ENCODE measurements at regions not wholly inside any gene's neighbourhood (a gene's known extent, or its start where the extent isn't known, plus 50 kb on each side); places are given as distances from the start of the nearest gene placed in this dataset.

DNA sequence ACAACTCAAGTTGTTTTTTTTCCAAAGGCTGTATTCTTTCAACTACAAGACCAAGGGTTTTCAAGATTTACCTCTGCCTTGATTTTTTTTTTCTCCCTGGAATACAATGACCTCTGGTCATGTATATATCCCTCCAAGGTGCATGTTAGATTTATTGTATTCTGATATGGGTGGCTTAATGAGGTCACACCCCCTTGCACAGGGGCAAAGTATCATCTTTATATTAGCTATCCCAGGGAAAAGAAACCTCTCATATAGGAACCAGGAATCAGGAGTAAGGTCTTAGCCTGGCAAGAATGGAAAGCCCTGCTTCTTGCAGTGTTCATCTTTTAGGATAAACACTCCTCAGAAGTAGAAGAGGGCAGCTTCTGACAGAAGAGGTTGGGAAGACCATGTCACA lies 516.9 kb upstream of the TENM4 start:
- DNase-seq (ENCODE audit: low spot score): no peak

- no peak for DNase-seq (ENCODE audit: low spot score)
Observed at GRCh38 chr11:79956061-79956460, 515.2 kb upstream of the TENM4 start.

DNA sequence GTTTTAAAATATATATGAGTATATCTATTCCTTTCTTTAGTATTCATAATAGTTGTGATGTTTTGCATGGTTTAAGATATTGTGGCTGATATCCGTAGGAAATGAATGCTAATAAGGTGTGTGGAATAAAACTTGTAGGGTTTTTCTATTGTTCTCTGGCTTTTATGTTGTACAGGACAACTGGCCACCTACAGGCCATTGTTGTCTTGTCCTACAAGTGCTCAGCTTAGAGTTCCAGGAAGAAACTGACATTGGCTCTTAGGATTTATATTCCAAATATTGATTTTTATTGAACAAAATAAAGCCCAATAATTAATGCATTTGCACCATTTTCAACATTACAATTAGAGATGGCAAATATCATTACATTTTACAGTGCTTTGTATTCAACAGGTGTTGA lies 512.8 kb upstream of the TENM4 start:
- no peak for DNase-seq (ENCODE audit: low spot score)

DNA sequence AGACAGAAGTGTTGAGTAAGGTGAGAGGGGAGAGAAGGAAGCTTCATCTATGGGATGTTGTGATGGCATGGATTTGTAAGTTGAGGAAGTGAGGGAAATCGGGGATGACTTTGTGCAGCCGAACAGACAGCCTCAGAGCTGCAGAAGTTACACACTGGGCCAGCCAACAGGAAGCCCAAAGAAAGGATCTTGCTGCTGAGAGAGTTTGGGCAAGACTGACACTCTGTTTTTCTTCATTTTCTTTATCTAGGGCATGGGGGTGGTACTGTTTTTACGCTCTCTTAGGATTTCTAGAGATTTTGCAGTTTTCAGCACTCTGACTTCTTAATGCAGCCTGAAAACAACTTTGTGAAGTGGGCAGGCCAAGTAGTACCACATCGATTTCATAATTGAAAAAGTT lies 509.9 kb upstream of the TENM4 start:
- DNase-seq (ENCODE audit: low spot score): no peak

DNA sequence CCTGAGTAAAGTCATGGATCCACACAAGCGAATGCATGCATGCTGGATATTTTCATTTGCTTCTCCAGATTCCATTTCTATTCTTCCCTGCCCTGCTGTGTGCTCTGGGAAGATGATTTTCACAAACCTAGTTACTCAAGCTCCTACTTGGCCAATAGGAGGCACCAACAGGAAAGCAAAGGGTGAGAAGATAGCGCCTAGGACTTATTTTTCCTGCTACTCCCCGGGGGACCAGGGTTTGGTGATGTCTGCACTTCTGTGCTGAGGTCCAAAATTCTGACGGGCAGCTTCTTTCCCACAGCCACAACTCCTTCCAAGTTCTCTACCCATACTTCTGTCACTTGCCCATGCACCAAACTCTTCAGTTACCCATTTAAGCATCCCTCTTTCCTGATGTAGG lies 509.3 kb upstream of the TENM4 start:
- DNase-seq (ENCODE audit: low spot score): no peak

DNA sequence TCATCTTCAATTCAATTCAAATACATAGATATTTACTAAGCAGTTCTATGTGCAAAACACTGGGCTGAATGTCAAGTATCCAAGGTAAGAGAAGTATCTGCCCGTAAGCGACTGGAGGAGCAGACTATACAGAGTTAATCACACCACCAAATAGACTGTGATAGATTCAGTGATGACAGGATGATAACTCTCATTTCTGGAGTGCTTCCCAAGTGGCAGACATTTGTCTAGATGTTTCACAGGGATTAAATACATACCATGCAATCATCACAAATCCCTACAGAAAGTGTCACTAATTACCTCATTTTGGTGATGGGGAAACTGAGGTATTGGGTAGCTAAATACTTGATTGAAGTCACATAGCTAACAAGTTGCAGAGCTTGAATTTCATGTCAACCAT lies 508.7 kb upstream of the TENM4 start:
- DNase-seq (ENCODE audit: low spot score): no peak

DNA sequence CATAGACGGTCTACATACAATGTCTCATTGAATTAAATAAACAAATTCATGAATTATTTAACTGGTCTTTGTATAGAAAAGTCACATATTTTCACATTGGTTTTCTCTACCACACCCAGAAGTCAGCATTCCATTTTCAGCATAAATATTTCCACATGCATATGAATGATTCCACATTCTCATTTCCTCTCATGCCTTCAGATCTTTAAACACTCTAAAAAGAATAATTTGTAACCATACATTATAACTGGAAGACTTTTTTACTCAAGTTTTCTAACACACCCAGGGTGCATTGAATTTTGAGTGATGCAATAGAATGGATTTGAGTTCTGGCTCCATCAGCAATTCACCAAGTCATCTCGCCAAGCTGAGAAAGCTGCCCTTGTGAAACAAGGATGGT lies 501.8 kb upstream of the TENM4 start:
- DNase-seq (ENCODE audit: low spot score): no peak

DNA sequence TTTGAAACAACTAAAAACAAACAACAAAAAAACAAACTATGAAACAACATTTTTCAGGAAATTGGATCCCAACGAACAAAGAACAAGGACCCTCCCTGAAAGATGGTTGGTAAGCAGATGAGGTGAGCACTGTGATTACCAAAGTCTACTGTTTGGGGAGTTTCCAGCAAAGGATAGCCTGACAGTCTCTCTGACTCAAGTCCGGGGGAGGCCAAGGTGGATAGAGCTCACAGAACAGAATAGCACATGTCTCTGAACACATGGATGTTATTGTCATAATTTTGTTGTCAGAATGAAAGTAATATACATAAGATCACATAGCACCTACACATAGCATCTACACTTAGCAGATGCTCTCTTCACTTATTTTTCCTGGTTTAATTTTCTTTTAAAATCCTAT lies 501.3 kb upstream of the TENM4 start:
- no peak for DNase-seq (ENCODE audit: low spot score)

DNA sequence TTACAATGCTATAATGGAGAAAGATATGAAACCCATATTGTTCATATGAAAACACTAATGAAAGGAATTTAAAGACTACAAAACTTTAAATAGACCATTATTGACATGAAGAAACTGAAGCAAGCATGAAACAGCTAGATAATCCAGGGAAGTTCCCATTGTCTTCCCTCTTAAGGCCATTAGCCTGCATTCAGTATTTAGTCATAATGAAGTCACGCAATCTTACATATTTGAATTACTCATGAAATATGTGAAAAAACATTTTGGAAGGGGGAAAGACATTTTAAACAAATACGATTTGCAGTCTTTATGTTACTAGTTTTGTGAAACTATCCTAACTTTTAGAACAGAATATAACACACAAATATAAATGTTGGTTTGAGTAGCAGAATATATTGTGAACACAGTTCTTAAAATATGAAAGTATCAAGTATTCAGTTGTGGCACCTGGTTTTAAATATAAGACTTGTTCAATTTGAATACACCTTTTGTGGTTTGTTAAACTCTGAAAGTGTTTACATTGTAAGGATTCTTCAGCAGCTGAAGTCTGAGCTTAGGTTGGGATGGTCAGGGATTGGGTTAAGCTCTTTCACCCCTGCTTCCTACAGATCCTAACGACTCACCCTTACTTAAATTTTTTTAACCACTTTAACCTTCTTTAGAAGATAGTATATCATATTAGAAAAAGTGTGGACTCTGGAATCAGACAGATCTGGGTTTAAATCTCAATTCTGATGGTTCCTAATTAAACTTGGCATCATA lies 500.3 kb upstream of the TENM4 start:
- no peak for DNase-seq (ENCODE audit: low spot score)

DNA sequence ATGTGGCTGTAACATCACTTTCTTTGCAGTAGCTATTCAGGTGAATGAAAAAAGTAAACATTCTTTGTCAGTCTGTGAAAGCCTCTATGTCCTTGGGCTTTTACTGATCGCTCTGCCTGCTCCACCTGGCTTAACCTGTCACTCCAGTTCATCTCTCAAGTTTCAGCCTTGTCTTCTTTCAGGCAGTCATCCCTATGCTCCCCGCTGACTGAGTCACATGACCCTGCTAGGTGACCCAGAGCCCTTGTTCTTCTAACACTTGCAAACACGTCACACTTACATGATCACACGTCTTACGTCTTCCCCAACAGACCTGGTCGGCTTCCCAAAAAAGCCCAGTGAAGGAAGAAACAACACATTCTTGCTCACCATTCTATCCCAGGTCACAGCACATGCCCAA lies 499.3 kb upstream of the TENM4 start:
- DNase-seq (ENCODE audit: low spot score): no peak

DNA sequence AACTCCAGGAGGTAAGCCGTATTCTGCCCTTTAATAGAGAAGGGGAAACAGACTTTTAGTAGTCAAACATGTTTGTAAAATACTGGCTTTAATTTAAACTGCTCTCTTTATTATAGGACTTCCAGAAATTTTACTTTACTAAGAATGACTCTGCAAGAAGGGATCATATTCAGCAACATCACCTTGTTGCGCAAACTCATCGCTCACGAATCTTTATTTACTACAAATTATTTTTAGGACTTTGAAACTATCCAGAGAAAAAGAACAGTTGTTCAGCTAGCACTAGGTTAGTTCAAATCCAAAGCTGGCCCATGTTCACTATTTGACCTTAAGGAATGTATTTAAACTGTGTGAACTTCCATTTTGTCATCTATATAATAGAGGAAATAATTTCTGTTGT lies 498.3 kb upstream of the TENM4 start:
- DNase-seq (ENCODE audit: low spot score): no peak

GRCh38 chr11:79937676-79938334 lies 497.0 kb upstream of the TENM4 start:
- no peak for DNase-seq (ENCODE audit: low spot score)

DNA sequence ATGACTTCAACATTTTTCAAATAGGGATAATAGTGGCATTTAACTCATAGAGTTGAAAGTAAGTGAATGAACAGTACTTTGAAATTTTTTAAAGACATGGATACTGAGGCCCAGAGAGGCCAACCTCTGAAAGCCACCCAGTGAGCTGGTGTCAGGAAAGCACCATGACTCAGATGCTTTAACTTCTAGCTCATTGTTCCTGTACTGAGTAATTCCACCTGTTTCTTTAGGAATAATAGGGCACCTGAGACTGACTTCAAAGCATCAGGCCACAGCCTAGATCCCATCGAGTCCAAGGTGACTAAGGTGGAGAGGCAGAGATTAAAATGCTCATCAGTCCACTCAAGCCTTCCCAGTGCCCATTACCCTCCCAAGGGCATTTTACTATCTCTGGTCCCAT lies 491.8 kb upstream of the TENM4 start:
- DNase-seq (ENCODE audit: low spot score): no peak

DNA sequence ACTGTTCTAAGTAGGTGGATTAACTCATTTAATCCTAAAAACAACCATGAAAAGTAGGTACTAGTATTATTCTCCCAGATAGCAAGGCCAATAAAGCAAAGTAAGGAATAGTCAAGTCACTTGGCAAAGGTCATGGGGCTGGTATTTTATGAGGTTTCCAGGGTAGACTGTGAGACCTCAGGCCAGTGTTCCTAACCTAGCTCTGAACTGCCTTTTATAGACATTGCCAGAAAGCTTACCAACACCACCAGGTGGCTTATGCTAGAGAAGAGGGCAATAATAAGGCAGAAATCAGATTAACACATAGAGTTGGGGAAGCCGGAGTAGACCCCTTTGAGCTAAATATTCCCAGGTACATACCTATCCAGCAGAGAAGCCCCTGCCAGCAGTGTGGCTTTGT lies 490.9 kb upstream of the TENM4 start:
- DNase-seq (ENCODE audit: low spot score): no peak

DNA sequence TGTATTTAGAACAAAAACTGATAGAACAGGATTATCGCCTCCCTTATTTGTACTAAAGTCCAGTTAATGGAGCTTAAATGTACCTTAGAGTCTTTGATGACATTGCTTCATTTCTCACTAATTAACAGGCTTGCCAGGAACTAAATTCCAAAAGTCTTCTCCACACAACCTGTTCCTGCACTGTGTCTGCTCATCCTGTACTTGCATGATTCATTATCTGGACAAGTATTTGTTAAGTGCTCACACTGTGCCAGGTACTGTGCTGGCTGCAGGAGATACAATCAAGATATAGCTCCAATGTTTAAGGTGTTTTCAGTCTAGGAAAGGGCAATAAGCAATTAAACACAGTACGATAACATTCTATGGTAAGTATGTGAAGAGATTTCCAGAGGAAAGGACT lies 485.9 kb upstream of the TENM4 start:
- no peak for DNase-seq (ENCODE audit: low spot score)

GRCh38 chr11:79925570-79925969 lies 484.7 kb upstream of the TENM4 start:
- DNase-seq (ENCODE audit: low spot score): no peak

GRCh38 chr11:79922641-79923040 lies 481.8 kb upstream of the TENM4 start:
- no peak for DNase-seq (ENCODE audit: low spot score)

DNA sequence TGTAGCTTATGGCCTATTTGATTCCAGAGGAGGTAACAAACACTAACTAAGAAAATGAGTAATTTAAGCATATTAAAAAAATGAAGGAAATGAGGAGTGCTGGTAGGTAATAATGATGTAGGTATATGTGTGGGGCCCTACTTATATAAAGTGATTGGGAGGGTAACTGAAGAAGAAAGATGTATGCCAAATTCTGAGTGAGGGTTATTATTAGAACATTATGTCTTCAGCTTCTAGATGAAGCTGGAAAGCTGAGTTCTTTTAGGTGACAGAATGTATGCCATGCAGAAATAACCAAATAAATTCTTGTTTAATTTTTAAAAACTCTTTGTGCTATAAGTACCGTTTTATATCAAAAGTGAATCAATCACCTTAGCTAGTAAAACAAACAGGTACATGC lies 479.6 kb upstream of the TENM4 start:
- no peak for DNase-seq (ENCODE audit: low spot score)

DNA sequence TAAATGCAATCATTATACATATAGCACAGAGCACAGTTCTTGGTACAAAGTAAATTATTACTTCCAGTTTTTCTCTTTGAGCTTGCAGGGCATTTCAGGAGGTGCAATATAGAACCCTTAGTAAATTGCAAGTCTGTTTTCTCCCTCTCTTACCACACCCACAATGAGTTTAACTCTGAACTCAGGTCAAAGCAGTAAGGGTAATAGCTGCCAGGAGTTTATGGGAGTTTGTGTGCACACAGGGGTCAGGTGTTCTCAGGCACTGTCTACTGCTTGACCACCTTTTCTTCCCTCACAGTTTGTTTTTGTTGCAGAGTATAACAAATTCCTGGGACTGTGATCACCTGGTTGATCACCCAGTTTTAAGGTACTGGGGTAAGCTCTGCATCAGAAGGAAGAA lies 478.5 kb upstream of the TENM4 start:
- DNase-seq (ENCODE audit: low spot score): no peak

DNA sequence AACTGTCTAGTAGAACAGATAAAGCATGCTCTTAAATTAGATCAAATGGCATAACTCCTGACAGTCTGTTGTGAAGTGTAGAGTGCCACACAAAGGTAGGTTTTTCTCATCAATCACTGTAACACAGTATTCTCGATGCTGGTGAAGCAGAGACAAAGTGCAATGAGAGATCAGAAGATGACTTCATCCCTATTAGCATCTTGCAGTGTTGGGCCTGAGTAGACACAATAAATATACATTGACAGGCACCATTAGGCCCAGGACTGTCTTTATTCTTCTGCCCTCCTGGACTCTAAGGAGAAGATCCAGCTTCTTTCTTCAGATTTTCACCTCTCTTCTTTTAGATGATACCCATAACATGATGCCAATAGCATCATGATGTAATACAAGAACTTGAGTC lies 478.0 kb upstream of the TENM4 start:
- DNase-seq (ENCODE audit: low spot score): no peak

GRCh38 chr11:79906164-79906563 lies 465.3 kb upstream of the TENM4 start:
- no peak for DNase-seq (ENCODE audit: low spot score)

- no peak for DNase-seq (ENCODE audit: low spot score)
Observed at GRCh38 chr11:79902493-79902892, 461.7 kb upstream of the TENM4 start.

DNA sequence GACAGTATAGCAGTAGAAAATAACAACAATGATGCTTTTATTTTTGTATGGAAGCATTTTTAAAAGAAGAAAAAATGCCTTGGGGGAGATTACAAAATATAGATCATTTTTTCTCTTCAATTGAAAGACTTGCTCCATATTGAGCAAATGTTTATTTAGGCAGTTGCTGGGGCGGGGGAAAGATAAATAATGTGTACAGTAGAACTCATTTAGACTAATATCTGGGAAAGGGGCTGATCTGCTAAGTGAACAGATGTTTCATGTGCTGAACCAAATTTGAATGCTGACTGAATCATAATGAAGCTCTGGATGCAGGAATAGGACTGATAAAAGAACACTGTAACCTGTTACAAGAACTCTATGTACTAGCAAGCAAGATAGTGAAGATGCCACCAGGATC lies 457.1 kb upstream of the TENM4 start:
- no peak for DNase-seq (ENCODE audit: low spot score)

GRCh38 chr11:79896258-79896657 lies 455.4 kb upstream of the TENM4 start:
- no peak for DNase-seq (ENCODE audit: low spot score)

Data from SW480 (cell line).